Stimulated activated CD4-positive, alpha-beta T cell treated with anti-CD3 and anti-CD28 coated beads, Interleukin-15, amount 100 ng/mL, for 24 hours (primary cell): ENCODE measurements at regions not wholly inside any gene's neighbourhood (a gene's known extent, or its start where the extent isn't known, plus 50 kb on each side); places are given as distances from the start of the nearest gene placed in this dataset.

Source experiments
- DNase-seq: peaks from one replicate; pipeline ENCODE4 v3.0.0-alpha.2; 2020

DNA sequence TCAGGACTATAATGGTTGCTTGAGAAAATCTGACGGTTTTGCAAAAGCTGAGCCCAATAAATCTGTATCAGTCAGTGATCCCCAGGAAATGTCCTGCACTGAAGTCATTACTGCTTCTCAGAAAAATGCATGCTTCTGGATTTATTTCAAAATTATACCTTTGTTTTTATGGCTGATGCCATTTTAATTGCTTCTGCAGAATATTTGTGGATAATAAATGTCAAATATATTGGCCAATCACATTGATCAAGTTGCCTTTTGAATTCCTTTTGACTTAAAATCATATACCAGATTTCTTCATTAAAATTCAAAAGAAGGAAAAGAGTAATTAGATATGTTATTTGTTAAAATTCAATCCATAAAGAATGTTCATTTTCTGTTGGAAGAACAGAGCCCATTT, 842.9 kb upstream of the ADGRL4 start:
- DNase-seq: no peak

DNA sequence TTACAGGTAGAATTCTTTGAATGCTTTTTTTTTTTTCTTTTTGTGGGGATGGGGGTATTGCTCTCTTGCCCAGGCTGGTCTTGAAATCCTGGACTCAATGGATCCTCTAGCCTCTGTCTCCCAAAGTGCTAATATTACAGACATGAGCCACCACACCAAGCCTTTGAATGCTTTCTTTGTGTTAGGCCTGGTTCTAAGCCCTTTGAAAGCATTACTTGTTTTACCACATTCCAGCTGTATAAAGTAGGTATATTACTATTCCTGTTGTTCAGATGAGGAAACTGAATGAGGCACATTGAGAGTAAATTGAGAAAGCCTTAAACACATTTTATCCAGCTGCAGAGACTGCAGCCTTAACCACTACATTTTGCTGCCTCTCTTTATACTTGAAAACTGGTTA, 841.8 kb upstream of the ADGRL4 start:
- no peak for DNase-seq

DNA sequence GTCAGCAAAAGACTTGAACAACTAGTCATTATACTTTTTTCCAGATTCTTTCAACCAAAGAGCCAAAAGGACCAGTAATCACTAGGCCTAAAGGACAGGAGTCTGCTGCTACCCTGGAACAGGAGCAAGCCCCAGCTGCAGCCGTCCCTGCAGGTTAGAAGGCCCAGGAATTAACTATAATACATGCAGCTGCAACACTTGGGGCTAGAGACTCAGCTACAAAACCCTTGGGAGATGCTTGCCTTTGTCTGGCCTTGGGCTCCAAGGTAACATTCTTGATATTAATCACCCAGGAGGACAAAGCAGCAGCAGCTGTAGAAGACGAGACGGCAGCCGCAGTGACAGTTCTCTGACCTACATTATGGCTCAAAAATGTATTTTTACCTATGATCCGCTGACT, 841.2 kb upstream of the ADGRL4 start:
- no peak for DNase-seq

DNA sequence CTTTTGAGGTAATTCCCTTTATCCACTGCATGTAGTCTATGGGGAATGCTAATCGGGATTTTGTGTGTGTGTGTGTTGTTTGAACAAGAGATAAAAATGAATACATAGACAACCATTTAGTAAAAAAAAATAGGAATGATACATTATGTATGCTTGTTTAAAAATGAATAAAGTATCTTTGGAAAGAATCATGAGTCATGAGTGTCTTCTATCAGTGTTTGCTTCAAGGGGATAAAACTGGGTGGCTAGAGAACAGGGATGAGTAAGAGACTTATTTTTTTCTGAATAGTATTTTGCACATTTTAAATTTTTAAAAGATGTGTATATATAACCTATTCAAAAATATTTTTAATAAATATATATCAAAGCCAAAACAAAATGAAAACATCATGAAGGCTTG, 839.4 kb upstream of the ADGRL4 start:
- no peak for DNase-seq

DNA sequence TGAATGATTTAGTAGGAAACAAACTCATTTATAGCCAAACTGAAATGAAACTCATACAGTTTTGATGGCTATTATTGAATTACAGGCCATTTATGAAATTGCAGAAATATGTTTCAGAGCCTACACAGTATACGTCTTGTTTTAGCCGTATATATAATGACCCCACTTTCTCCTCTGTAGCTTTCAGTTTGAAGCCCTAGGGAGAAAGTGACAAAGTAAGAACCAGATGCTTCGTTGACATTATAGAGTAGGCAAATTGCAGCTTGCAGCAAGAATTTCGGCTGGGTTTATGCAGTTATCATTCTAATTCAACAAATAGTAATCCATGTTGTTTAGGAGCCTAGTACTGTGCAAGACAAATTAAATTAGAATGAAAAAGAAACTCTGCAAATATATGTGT, 836.3 kb upstream of the ADGRL4 start:
- no peak for DNase-seq

DNA sequence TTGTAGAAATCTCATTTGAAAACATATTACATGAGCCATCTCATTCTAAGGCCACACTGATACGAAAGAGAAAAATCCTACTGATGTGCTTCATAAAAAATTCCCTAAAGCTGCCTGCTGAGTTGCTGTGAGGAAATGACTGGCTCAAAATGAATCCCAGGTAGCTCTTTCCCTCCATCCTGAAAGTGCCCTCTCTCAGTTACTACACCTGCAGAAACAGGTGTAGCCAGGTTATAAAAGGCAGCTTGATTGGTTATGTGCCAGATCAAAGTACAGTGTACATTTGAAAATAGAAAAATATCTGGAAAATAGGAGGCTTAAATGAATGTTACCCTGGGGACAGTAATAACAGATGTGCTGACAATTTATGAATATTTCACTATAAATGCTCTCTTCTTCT, 833.4 kb upstream of the ADGRL4 start:
- no peak for DNase-seq

DNA sequence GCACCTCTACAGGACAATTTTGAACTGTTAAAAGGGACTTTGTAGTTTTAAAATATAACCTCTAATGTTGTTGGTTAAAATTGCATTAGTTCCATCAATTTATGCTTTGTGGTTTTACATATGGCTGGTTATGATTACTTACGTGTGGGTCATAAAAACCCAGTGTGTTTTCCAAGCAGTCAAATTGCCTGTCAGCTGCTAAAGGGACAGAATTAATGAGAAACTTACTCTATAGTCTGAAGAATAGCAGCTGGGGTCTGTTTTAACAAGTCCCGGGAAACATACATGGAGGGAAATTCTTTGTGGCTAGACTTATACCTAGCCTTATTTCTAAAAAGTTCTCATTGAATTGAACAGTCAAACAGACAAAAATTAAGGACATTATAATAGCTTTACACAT, 820.9 kb upstream of the ADGRL4 start:
- no peak for DNase-seq

DNA sequence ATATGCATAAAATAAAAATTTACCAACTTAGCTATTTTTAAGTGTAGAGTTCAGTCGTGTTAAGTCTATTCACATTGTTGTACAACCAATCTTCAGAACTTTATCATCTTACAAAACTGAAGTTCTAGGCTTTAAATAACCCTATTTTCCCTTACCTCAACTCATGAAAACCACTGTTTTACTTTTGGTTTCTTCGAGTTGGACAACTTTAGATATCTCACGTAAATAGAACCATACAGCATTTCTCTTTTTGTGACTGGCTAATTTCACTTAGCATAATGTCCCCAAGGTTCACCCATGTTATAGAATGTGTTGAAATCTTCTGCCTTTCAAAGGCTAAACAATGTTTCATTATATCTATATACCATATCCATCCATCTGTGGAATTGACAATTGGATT, 819.0 kb upstream of the ADGRL4 start:
- no peak for DNase-seq

DNA sequence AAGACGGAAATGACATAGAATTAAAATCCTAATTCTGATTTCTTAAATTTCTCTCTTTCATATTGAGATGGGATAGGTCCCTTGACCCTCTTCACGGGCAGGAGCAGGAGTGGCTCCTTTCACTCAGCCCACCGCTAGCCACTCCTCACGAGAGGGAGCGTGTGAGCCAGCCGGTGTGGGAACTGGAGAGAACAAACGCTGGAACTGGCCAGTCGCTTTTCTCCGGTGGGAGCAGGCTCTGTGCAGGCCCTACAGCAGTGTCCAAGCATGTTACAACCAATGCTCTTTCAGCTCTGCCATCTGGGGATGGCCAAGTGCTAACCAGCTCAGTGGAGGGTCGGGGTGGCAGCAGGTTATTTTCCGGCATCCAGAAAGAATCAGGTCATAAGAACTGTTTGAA, 815.5 kb upstream of the ADGRL4 start:
- DNase-seq: no peak

DNA sequence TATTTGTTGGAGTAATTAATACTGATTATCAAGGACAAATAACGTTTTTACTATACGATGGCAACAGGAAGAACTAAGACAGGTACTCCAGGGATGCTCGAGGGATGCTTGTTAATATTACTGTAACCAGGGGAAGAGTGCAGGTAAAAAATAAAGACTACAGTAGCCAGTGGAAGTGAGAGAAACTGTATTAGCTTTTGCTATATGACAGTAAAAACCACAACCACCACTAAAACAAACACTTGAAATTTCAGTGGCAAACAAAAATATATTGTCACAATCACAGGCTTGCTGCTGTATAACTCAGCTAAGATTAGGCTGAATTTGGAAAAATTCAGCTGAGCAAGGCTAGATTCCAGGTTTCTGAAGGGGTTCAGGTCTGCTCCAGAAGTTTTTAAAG, 812.6 kb upstream of the ADGRL4 start:
- no peak for DNase-seq

DNA sequence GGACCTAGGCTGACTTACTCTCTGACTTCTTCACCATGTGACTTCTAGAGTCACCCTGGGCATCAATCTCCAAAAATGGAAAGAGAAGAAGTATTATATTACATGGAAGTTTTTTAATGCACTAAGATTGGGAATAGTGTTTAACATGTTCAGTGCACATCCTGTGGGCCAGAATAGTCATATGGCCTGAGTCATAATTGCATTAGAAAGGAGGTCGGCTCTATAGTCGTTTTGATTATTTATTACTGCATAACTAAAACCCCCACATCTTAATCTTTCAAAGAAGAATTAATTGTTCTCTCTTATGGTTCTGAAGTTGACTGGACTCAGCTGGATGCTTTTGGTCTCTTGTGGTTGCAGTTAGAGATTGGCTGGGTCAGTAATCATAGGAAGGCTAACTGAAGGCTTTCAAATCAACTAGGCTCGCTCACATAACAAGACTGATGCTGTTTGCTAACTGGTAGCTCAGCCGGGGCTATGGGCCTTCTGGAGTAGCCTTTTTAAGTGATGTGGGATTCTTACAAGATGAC, 810.6 kb upstream of the ADGRL4 start:
- DNase-seq: no peak

DNA sequence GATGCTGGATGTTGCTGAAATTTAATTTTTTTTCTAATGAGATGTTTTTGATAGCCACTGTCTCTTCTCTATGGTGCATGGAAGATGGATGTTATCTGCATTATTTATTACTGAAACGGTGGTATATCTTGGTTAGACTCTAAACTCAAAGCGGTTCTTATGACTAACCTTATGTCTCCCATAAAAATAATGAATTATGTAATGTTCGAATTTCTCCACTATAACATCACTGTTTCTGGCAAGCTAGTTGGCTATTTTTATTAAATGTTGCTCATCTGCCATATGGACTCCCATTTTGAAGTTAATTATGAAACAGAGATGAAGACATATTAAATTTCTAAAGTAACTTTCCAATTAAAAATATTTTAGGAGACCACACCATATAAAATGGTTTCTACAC, 808.6 kb upstream of the ADGRL4 start:
- DNase-seq: no peak

DNA sequence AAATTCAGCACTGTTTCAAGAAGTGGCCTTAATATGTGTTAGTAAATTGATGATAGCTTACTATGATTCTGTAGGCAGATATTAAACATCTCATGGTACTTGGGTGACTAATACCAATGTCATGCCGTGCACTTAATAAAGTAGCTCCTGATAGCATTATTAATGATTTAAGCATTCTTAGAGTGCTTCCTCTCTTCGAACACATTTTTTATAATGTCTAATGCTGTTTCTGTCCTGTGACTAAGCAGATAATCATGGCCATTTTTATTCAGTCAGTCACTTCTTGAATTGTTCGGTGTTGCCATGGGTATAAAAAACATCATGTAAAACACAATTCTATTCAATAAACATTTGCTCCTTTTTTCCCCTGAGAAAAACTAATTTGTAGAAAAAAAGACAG, 804.6 kb upstream of the ADGRL4 start:
- DNase-seq: no peak

DNA sequence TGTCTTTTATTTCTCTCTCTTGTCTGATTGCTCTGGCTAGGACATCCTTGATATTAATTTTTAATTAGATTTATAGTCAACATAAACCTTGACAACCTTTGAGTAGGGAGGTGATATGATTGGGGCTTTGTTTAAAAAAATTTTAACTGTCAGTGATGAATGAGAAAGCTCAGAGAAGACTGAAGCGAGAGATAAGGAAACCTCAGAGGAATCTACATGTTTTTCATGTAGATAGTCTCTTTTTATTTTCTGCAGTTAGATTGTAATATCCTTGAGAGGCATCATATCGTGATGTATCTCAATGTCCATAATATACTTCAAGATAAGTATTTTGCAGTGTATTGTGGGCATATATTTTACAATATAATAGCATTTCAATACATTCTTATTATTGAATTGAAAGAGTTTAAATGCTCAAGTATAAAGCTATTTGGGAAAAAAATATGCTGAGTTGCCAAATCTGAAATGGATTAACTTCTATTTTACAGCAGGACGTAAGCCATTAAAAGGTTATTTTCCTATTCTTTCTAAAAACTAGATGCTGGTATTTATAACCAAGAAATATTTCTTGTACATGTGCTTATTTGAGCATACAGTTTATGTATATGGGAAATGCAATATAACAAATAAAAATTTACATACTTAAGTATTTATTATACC, 802.4 kb upstream of the ADGRL4 start:
- DNase-seq: no peak

DNA sequence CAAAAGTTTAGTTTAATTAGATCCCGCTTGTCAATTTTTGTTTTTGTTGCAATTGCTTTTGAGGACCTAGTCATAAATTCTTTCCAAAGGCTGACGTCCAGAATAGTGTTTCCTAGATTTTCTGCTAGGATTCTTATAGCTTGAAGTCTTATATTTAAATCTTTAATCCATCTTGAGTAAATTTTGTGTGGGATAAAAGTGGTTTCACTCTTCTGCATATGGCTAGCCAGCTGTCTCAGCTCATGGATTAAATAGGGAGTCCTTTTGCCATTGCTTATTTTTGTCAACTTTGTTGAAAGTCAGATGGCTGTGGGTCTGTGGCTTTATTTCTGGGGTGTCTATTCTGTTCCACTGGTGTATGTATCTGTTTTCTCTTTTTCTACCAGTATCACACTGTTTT, 801.3 kb upstream of the ADGRL4 start:
- DNase-seq: no peak

DNA sequence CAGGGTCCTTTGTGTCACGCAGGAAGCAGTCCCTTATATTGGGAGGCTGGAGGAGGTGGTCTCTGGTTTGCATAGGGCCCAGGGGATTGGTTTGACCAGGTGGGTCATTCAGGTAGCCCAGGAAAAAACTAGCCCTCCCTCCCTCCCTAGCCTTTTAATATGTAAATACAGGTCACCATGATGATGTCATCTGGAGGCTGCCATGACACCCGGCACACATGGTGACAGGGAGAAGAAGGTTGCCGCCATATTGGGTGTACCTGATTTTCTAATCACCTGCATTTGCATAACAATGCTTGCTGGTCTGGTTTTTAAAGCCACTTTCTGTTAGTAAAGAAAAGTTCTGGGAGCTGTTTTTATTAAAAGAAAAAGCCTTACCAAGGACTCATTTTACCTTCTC, 791.0 kb upstream of the ADGRL4 start:
- no peak for DNase-seq

DNA sequence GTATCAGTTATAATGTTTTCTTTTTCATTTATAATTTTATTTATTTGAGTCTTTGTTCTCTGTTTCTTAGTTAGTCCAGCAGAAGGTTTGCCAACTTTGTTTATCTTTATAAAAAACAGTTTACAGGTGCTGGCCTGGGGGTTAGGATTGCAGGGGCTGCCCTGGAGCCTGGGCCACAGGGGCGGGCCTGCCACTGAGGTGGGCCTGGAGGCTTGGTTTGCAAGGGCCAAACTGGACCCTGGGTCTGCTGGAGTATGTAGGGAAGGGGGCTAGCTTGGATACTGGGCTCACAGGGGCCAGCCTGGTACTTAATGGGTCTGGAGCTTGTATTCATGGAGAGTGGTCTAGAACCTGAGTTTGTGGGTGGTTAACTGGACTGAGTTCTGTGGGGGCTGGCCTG, 789.9 kb upstream of the ADGRL4 start:
- no peak for DNase-seq

DNA sequence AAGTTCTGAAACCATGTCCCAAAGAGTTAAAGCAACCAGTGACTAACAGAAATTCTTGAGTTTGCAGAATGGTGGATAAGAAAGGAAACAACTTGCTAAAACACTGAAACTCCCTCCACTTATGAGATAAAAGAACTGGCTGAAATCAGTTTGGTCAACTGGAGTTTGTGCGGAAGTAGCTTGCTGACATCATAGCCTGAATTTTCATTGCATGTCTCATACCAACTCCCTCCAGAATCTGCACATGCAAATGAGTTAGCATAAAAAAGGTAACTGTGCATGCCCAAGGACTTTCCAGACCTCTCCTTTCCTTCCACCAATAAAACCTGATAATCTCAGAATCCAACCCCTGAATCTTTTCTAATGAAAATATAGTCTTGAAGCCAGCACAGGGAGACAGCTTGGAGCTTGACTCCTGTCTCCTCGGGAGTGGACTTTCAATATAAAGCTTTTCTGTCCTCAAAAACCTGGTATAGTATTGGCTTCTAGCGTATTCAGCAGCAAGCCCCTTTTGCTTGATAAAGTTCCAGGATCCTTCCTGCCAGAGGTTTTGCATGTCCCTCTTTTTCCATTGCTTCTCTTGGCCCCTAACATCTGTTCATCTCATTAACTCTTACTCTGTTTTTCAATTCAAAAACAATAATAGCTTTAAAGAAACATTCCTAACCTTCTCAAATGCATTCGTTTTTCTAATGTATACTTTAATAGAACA, 785.8 kb upstream of the ADGRL4 start:
- no peak for DNase-seq

DNA sequence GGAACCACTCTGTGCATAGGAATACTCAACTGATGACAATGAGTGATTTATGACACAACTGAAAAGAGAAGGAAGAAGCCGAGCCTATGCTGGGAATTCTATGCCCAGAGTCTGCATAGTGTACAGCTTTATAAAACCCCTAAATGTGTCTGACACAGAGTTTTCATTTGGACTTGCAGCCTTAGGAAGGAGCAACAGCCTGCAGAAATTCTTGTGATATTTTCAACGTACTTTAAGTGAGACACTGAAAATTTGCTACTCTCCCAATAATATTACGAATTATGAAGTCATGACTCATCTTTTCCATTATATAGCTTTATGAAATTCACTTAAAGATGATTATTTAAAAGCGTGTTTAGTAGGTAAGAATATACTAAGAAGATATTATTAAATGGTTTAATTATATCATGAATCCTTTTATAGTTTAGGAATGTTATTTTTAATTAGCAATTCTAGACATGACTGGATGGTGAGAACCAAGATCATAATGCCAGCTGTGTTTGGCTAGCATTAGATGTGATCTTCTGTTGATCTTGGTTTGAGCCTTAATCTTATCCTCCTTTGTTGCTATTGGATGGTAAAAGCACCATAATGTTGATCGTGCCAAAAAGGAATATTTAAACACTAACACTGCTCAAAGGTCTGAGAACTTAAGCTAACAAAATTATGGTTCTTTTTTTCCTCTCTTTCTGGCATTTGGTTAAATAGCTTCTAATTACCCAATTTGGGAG, 785.1 kb upstream of the ADGRL4 start:
- no peak for DNase-seq

DNA sequence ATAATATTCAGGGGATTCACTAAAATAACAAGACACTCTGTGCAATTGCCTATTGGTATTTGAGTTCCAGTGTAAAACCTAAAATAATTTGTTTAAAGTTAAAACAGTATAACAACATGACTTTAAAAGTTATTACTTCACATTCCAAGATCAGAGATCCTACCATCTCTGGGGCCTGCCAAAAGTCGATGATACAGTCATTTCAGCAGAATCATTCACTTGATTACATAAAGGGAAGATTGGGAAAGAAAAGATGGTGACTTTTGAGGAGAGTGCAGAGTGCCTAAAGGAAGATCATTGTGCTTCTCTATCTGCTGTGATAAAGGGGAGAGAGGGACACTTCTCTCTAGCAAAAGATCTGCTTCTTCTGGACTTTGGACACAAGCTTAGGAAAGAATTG, 784.4 kb upstream of the ADGRL4 start:
- DNase-seq: no peak

DNA sequence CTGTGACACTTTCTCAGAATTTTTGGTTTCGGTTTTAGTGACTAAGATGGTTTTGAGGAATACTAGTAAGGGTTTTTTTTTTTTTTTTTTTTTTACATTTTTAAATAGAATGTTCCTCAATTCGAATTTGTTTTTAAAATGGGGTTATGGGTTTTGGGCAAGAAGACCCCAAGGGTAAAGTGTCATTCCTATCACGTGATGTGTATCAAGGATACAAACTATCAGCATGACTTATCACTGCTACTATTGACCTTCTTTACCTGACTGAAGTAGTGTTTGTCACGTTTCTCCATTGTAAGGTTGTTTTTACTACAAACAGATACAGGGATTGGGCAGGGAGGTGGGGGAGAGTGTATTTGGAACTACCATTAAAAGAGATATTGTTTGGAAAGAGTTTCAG, 781.1 kb upstream of the ADGRL4 start:
- no peak for DNase-seq

DNA sequence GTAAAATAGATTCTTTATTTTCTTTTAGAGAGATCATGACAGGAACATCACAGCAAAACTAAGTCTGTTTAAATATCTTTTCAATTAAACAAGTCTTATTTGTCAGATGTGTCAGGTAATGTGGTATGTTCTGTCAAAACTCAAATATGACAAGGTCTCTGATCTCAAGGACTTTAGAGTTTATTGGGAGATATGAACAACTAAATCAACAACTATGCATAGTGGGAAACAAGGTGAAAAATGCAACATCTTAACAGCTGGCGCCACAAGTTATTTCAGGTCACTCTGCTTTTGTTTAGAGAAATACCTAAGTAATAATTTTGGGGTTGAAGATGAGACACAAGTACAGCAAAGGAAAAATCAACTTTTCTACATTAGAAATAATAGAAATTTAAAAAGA, 779.4 kb upstream of the ADGRL4 start:
- no peak for DNase-seq

DNA sequence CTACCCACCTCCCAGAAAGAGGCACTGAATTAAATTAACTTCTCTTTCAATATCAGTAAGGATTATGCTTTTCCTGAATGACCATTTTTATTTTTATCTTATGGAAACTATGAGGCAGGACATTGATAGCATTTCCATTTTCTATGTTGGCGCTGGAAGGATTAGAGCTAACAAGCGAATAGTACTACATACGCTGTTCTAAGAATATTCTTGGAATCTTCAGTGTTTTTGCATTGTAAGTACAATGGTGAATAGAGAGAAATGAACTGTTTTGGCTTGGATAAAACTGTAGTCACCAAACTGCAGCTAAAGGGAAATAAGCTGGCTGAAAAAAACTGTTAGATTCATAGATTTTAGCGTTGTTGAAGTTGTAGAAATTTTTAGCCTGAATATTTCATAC, 779.0 kb upstream of the ADGRL4 start:
- no peak for DNase-seq

DNA sequence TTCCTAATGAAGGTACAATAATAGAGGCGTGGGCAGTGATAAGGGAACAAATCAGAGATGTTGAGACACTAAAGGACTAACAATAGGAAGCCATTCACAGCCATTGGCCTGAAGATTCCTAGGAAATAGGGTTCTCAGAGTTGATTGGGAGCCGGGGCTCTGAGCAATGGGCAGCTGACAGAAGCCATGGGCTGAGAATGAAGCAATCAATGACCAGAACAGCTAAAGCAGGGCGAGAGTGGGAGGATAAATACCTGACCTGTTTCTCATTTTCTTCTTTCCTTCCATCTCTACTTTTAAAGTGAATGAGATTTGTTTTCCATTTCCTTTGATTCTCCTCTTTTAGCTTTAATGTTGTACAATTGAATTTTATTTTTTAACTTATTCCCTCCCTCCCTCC, 774.7 kb upstream of the ADGRL4 start:
- no peak for DNase-seq
